ENCODE measurements at regions not wholly inside any gene's neighbourhood (a gene's known extent, or its start where the extent isn't known, plus 50 kb on each side); places are given as distances from the start of the nearest gene placed in this dataset.

DNA sequence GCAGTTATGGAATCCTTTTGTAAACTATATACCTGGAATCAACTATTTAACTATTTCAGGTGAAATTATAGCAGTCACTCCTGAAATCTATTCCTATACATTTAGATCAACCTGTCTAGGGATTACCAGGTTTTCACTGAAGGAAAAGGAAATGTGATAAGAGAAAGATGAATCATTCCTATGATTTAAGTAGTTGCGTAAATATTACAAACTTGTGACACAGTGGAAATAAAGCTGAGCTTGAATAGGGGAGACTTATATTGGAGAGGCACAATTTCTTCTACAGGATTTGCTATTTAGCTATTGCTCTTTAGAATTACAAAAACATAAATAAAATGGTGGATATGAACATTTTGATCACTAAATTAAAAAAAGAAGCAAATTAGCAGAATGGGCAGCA is 284.1 kb upstream of the EPHA5 start:
- no peaks in the 10 kb centered on the region for H3K9me3 ChIP-seq (ENCODE audit: insufficient read depth, low read depth, low read length)
- H3K4me3 ChIP-seq (ENCODE audit: low read length, poor library complexity, severe bottlenecking) = no peak overlapping the region
- H3K27me3 ChIP-seq (ENCODE audit: insufficient read depth, low read length, poor library complexity, severe bottlenecking) = no peaks in the 10 kb centered on the region
- no peaks in the 10 kb centered on the region for H3K9me2 ChIP-seq (replicated peaks; ENCODE audit: low read depth, low read length)
- H2AFZ ChIP-seq (ENCODE audit: low read length) = no peak overlapping the region
- H3K36me3 ChIP-seq (ENCODE audit: insufficient read depth, low read length) = no peaks in the 10 kb centered on the region
- H3F3A ChIP-seq (ENCODE audit: low read depth) = no peaks in the 10 kb centered on the region
- TF ChIP-seq EZH2phosphoT487 (IDR thresholded peaks at IDR 0.05; ENCODE audit: borderline replicate concordance) = no peak
- TF ChIP-seq, protein P1, sequence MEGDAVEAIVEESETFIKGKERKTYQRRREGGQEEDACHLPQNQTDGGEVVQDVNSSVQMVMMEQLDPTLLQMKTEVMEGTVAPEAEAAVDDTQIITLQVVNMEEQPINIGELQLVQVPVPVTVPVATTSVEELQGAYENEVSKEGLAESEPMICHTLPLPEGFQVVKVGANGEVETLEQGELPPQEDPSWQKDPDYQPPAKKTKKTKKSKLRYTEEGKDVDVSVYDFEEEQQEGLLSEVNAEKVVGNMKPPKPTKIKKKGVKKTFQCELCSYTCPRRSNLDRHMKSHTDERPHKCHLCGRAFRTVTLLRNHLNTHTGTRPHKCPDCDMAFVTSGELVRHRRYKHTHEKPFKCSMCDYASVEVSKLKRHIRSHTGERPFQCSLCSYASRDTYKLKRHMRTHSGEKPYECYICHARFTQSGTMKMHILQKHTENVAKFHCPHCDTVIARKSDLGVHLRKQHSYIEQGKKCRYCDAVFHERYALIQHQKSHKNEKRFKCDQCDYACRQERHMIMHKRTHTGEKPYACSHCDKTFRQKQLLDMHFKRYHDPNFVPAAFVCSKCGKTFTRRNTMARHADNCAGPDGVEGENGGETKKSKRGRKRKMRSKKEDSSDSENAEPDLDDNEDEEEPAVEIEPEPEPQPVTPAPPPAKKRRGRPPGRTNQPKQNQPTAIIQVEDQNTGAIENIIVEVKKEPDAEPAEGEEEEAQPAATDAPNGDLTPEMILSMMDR (conservative IDR thresholded peaks at IDR 0.05; ENCODE audit: low read length) = no peak
- no peak overlapping the region for H3K4me2 ChIP-seq (ENCODE audit: low read depth, low read length, poor library complexity, severe bottlenecking)
- H3K9ac ChIP-seq (ENCODE audit: low read depth, low read length, poor library complexity, severe bottlenecking) = no peak overlapping the region
- H3K4me1 ChIP-seq (ENCODE audit: insufficient read depth, low read length, poor library complexity, severe bottlenecking) = no peaks in the 10 kb centered on the region
- no peaks in the 10 kb centered on the region for H3K79me2 ChIP-seq (ENCODE audit: insufficient read depth, low read length)
- H4K20me1 ChIP-seq (ENCODE audit: insufficient read depth, low read length, poor library complexity, severe bottlenecking) = no peaks in the 10 kb centered on the region

DNA sequence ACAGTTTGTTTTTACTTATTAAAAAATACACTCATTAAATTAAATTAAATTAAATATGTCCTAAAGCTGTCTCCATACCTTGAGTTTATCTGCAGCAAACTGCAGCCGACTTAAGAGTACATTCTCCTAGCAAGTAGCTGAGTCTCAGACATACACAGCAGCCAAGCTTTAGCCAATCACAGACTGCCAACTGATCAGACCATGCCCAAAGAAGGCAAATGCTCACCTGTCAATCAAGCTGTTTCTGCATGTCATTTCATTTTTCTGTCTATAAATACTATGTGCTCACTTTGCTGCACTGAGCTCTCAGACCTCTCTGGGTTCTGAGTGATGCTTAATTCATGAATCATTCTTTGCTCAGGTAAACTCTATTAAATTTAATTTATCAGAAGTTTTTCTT is 280.9 kb upstream of the EPHA5 start:
- Histone ChIP-seq H3F3A (ENCODE audit: low read depth) (no peaks in the 10 kb centered on the region), H3K9me3 (ENCODE audit: insufficient read depth, low read depth, low read length) (no peaks in the 10 kb centered on the region), H3K9ac (ENCODE audit: low read depth, low read length, poor library complexity, severe bottlenecking) (no peak overlapping the region), H3K27me3 (ENCODE audit: insufficient read depth, low read length, poor library complexity, severe bottlenecking) (no peaks in the 10 kb centered on the region), H3K4me1 (ENCODE audit: insufficient read depth, low read length, poor library complexity, severe bottlenecking) (no peaks in the 10 kb centered on the region), H3K4me2 (ENCODE audit: low read depth, low read length, poor library complexity, severe bottlenecking) (no peak overlapping the region), H3K4me3 (ENCODE audit: low read length, poor library complexity, severe bottlenecking) (no peak overlapping the region), H2AFZ (ENCODE audit: low read length) (no peak overlapping the region), H3K9me2 (replicated peaks; ENCODE audit: low read depth, low read length) (no peaks in the 10 kb centered on the region), H3K36me3 (ENCODE audit: insufficient read depth, low read length) (no peaks in the 10 kb centered on the region), H3K79me2 (ENCODE audit: insufficient read depth, low read length) (no peaks in the 10 kb centered on the region), H4K20me1 (ENCODE audit: insufficient read depth, low read length, poor library complexity, severe bottlenecking) (no peaks in the 10 kb centered on the region)
- TF ChIP-seq, protein P1 (conservative IDR thresholded peaks at IDR 0.05; ENCODE audit: low read length) = no peak
- TF ChIP-seq EZH2phosphoT487 (IDR thresholded peaks at IDR 0.05; ENCODE audit: borderline replicate concordance) = no peak

DNA sequence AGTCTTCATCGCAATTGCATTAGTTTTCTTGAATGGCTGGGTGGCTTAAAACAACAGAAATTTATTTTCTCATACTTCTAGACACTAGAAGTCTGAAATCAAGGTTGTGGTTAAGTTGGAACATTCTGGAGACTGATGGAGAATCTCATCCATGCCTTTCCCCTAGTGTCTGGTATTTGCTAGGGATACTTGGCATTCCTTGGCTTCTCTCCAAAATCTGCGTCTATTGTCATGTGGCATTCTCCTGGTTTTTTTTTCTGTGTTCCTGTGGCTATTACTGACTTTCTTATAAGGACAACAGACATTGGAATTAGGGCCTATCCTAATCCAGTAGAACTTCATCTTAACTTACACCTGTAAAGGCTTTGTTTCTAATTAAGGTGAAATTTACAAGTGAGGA is 272.8 kb upstream of the EPHA5 start:
- no peaks in the 10 kb centered on the region for H3K79me2 ChIP-seq (ENCODE audit: insufficient read depth, low read length)
- H3F3A ChIP-seq (ENCODE audit: low read depth) = no peaks in the 10 kb centered on the region
- no peak overlapping the region for H3K4me2 ChIP-seq (ENCODE audit: low read depth, low read length, poor library complexity, severe bottlenecking)
- H3K9me2 ChIP-seq (replicated peaks; ENCODE audit: low read depth, low read length) = no peaks in the 10 kb centered on the region
- no peaks in the 10 kb centered on the region for H3K9me3 ChIP-seq (ENCODE audit: insufficient read depth, low read depth, low read length)
- no peaks in the 10 kb centered on the region for H3K27me3 ChIP-seq (ENCODE audit: insufficient read depth, low read length, poor library complexity, severe bottlenecking)
- no peaks in the 10 kb centered on the region for H4K20me1 ChIP-seq (ENCODE audit: insufficient read depth, low read length, poor library complexity, severe bottlenecking)
- no peak overlapping the region for H3K4me3 ChIP-seq (ENCODE audit: low read length, poor library complexity, severe bottlenecking)
- no peaks in the 10 kb centered on the region for H3K36me3 ChIP-seq (ENCODE audit: insufficient read depth, low read length)
- H2AFZ ChIP-seq (ENCODE audit: low read length) = no peak overlapping the region
- no peak for TF ChIP-seq EZH2phosphoT487 (IDR thresholded peaks at IDR 0.05; ENCODE audit: borderline replicate concordance)
- TF ChIP-seq, protein P1 (conservative IDR thresholded peaks at IDR 0.05; ENCODE audit: low read length) = no peak
- no peaks in the 10 kb centered on the region for H3K4me1 ChIP-seq (ENCODE audit: insufficient read depth, low read length, poor library complexity, severe bottlenecking)
- H3K9ac ChIP-seq (ENCODE audit: low read depth, low read length, poor library complexity, severe bottlenecking) = no peak overlapping the region
